ENCODE measurements at regions not wholly inside any gene's neighbourhood (a gene's known extent, or its start where the extent isn't known, plus 50 kb on each side); places are given as distances from the start of the nearest gene placed in this dataset.
"Not testable (repeated sequence)": the region's sequence is repeated elsewhere in the genome, so short reads cannot be mapped to it uniquely, and the experiment has no call there.

DNA sequence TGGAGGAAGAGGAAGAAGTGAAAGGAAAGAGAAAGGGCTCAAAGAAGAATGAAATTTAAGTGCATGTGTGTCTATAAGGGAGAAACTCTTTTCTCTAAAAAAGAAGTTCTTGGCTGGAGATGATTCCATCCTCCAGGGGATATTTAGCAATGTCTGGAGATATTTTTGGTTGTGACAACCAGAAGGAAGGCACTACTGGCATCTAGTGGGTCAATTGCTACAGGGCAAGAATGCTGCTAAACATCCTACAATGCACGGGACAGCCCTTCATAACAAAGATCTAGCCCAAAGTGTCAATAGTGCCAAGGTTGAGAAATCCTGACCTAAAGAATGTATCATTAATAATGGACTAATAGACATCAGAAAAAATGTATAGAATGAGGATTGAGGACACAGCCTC lies 57.4 kb upstream of the ST3GAL6 start:
- no peak overlapping the region for H2AFZ ChIP-seq (ENCODE audit: low read length)
- no peak overlapping the region for H3K4me2 ChIP-seq (ENCODE audit: low read depth, low read length)
- POLR2A ChIA-PET, result no interaction called here
- CTCF ChIA-PET (ENCODE audit: low intra/inter-chr PET ratio, low total read pairs), result no interaction called here
- H3K27ac ChIP-seq (ENCODE audit: extremely low read length, insufficient read depth, low read length), result no peak overlapping the region
- no peak overlapping the region for H3K4me3 ChIP-seq (replicated peaks in 1 of 3; ENCODE audit: insufficient read depth in 1 of 3, low read depth in 2 of 3, low read length in 3 of 3)
- H3K36me3 ChIP-seq (replicated peaks in 1 of 2; ENCODE audit: control insufficient read depth in 1 of 2, insufficient read depth in 2 of 2, low read length in 2 of 2), result no peaks in the 10 kb centered on the region
- peaks cover 7% of the 10 kb centered on the region; the same call in 1 of the 2 replicates for H3K4me1 ChIP-seq (ENCODE audit: insufficient read depth, low read length)
- no peaks in the 10 kb centered on the region; a peak in 1 of 5 replicates for H3K27me3 ChIP-seq (ENCODE audit: control insufficient read depth in 1 of 2, insufficient read depth in 2 of 2, low read length in 2 of 2)
- no peak for FAIRE-seq
- BruUV-seq (replicated peaks), result no TSS peak
- intact Hi-C loops (cut with micrococcal nuclease; ENCODE audit: unreplicated experiment), result no loop called here
- no peaks in the 10 kb centered on the region for H3K9me3 ChIP-seq (ENCODE audit: low read length)
- H4K20me1 ChIP-seq (ENCODE audit: insufficient read depth, low read length), result no peaks in the 10 kb centered on the region
- ATAC-seq, result no peak
- no peak for DNase-seq (ENCODE audit: low spot score)
- no peaks in the 10 kb centered on the region for H3K79me2 ChIP-seq (ENCODE audit: insufficient read depth, low read length)
- 6% methylated on average over 1 of the region's 1 CpG for WGBS (ENCODE audit: low lambda C conversion rate)
- in situ Hi-C loops (cut with HindIII; ENCODE audit: extremely low pct_ligation_motif_present, low pct_unique_long_range_greater_than_20kb), result no loop called here
- TF ChIP-seq REXO4 (CRISPR knock-in tag; IDR thresholded peaks at IDR 0.05; ENCODE audit: borderline replicate concordance) (no peak), STAG1 (CRISPR knock-in tag; IDR thresholded peaks at IDR 0.05) (peak; percentile 14; the same call in 1 of the 2 replicates)
- H3K9ac ChIP-seq (ENCODE audit: insufficient read depth, low read depth, low read length), result no peak overlapping the region

- ATAC-seq; H3K27me3 ChIP-seq (ENCODE audit: control insufficient read depth in 1 of 2, insufficient read depth in 2 of 2, low read length in 2 of 2); H3K9me3 ChIP-seq (ENCODE audit: low read length); H3K4me2 ChIP-seq (ENCODE audit: low read depth, low read length); intact Hi-C loops (cut with micrococcal nuclease; ENCODE audit: unreplicated experiment); H3K79me2 ChIP-seq (ENCODE audit: insufficient read depth, low read length); FAIRE-seq; H2AFZ ChIP-seq (ENCODE audit: low read length); DNase-seq (ENCODE audit: low spot score); H3K4me3 ChIP-seq (replicated peaks in 1 of 3; ENCODE audit: insufficient read depth in 1 of 3, low read depth in 2 of 3, low read length in 3 of 3); CTCF ChIA-PET (ENCODE audit: low intra/inter-chr PET ratio, low total read pairs); H3K4me1 ChIP-seq (ENCODE audit: insufficient read depth, low read length); BruUV-seq (replicated peaks); in situ Hi-C loops (cut with HindIII; ENCODE audit: extremely low pct_ligation_motif_present, low pct_unique_long_range_greater_than_20kb); H3K36me3 ChIP-seq (replicated peaks in 1 of 2; ENCODE audit: control insufficient read depth in 1 of 2, insufficient read depth in 2 of 2, low read length in 2 of 2); H3K9ac ChIP-seq (ENCODE audit: insufficient read depth, low read depth, low read length); H4K20me1 ChIP-seq (ENCODE audit: insufficient read depth, low read length); H3K27ac ChIP-seq (ENCODE audit: extremely low read length, insufficient read depth, low read length): not testable (repeated sequence)
- TF ChIP-seq, protein P1, sequence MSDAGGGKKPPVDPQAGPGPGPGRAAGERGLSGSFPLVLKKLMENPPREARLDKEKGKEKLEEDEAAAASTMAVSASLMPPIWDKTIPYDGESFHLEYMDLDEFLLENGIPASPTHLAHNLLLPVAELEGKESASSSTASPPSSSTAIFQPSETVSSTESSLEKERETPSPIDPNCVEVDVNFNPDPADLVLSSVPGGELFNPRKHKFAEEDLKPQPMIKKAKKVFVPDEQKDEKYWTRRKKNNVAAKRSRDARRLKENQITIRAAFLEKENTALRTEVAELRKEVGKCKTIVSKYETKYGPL (CRISPR knock-in tag; IDR thresholded peaks at IDR 0.05), result 0 out of 2 replicates have a peak, but pooled peaks have one; percentile 23
- 0 out of 2 replicates have a peak, but pooled peaks have one; percentile 25 for TF ChIP-seq CEBPG (CRISPR knock-in tag; IDR thresholded peaks at IDR 0.05)
- POLR2A ChIA-PET, result interaction anchor here (0.7 kb wide), 1 partner anchor 18 kb away, joined by 3 read pairs; no protein-coding TSS in a partner anchor
- WGBS (ENCODE audit: low lambda C conversion rate), result 5% methylated on average over 6 of the region's 6 CpGs
Measured at GRCh38 chr3:98708681-98709080, 54.5 kb upstream of the ST3GAL6 start.

Measured in HepG2 (cell line).